HL-60 (cell line): ENCODE measurements at regions not wholly inside any gene's neighbourhood (a gene's known extent, or its start where the extent isn't known, plus 50 kb on each side); places are given as distances from the start of the nearest gene placed in this dataset.

Experiments
- GABPA ChIP-seq: IDR thresholded peaks from 2 replicates; pipeline ENCODE4 v1.6.1; 2012; ENCODE audit warnings: low read depth
- POLR2AphosphoS5 ChIP-seq: IDR thresholded peaks from 2 replicates; pipeline ENCODE4 v1.6.1; 2012; ENCODE audit warnings: low read depth
- SPI1 ChIP-seq: IDR thresholded peaks from 2 replicates; pipeline ENCODE4 v1.6.1; 2012; ENCODE audit warnings: low read depth, mild to moderate bottlenecking, borderline replicate concordance
- TF ChIP-seq, protein P1 (sequence below): IDR thresholded peaks from one replicate; pipeline ENCODE4 v1.5.1; 2011; ENCODE audit warnings: low read length, control low read depth, inconsistent platforms; ENCODE audit not compliant: insufficient read depth
- TF ChIP-seq, protein P2 (sequence below): IDR thresholded peaks from 2 replicates; pipeline ENCODE4 v1.6.1; 2012; ENCODE audit warnings: low read depth; ENCODE audit not compliant: insufficient replicate concordance

DNA sequence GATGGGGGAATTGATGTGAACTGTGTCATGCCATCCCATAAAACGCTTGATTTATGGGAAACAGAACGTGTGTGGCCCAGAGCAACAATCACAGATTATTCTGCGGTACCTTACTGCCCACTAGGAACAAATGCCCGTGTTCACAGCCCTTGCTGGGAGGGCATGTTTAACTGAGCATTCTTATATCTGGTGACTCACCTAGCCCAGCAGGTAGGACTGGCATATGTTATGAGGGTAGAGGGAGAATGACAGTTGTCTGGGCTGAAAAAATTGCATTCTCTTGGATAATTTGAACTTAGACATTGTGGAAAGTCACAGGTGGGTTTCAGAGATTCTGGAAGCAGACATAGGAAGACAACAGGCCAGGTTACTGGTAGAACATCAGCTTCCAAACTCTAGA, 460.6 kb downstream of the DMRT2 start:
- TF ChIP-seq, protein P1, sequence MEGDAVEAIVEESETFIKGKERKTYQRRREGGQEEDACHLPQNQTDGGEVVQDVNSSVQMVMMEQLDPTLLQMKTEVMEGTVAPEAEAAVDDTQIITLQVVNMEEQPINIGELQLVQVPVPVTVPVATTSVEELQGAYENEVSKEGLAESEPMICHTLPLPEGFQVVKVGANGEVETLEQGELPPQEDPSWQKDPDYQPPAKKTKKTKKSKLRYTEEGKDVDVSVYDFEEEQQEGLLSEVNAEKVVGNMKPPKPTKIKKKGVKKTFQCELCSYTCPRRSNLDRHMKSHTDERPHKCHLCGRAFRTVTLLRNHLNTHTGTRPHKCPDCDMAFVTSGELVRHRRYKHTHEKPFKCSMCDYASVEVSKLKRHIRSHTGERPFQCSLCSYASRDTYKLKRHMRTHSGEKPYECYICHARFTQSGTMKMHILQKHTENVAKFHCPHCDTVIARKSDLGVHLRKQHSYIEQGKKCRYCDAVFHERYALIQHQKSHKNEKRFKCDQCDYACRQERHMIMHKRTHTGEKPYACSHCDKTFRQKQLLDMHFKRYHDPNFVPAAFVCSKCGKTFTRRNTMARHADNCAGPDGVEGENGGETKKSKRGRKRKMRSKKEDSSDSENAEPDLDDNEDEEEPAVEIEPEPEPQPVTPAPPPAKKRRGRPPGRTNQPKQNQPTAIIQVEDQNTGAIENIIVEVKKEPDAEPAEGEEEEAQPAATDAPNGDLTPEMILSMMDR, result no peak
- TF ChIP-seq, protein P2, sequence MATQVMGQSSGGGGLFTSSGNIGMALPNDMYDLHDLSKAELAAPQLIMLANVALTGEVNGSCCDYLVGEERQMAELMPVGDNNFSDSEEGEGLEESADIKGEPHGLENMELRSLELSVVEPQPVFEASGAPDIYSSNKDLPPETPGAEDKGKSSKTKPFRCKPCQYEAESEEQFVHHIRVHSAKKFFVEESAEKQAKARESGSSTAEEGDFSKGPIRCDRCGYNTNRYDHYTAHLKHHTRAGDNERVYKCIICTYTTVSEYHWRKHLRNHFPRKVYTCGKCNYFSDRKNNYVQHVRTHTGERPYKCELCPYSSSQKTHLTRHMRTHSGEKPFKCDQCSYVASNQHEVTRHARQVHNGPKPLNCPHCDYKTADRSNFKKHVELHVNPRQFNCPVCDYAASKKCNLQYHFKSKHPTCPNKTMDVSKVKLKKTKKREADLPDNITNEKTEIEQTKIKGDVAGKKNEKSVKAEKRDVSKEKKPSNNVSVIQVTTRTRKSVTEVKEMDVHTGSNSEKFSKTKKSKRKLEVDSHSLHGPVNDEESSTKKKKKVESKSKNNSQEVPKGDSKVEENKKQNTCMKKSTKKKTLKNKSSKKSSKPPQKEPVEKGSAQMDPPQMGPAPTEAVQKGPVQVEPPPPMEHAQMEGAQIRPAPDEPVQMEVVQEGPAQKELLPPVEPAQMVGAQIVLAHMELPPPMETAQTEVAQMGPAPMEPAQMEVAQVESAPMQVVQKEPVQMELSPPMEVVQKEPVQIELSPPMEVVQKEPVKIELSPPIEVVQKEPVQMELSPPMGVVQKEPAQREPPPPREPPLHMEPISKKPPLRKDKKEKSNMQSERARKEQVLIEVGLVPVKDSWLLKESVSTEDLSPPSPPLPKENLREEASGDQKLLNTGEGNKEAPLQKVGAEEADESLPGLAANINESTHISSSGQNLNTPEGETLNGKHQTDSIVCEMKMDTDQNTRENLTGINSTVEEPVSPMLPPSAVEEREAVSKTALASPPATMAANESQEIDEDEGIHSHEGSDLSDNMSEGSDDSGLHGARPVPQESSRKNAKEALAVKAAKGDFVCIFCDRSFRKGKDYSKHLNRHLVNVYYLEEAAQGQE, result no peak
- no peak for TF ChIP-seq POLR2AphosphoS5
- TF ChIP-seq GABPA, result no peak
- no peak for TF ChIP-seq SPI1
